ENCODE measurements at regions not wholly inside any gene's neighbourhood (a gene's known extent, or its start where the extent isn't known, plus 50 kb on each side); places are given as distances from the start of the nearest gene placed in this dataset.

DNA sequence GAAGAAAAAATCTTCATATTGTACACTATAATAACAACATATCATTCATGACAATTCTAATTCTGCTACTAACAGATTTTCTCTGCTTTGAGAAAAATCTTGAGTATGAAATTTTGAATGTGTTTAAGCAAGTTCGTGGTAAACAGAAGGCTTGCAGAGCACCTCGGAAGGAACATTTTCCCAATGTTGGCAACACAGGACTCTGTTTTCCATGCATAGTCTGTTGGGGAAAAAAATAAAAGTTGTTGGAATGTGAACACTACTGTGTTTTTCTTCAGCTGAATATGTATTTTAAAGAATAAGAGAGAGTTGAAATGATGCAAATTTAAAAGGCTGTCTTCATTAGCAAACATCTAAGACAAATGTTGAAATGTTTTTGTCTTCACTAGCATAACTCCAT, 54.7 kb upstream of the ANXA10 start:
- TF ChIP-seq POLR2AphosphoS5 (IDR thresholded peaks at IDR 0.05; ENCODE audit: low read depth, low read length) (no peak), TCF7L2 (IDR thresholded peaks at IDR 0.05; ENCODE audit: low read depth, low read length) (no peak), SIN3A (IDR thresholded peaks at IDR 0.05; ENCODE audit: borderline replicate concordance, insufficient read depth, low read depth, low read length) (no peak)
- TF ChIP-seq, protein P1, sequence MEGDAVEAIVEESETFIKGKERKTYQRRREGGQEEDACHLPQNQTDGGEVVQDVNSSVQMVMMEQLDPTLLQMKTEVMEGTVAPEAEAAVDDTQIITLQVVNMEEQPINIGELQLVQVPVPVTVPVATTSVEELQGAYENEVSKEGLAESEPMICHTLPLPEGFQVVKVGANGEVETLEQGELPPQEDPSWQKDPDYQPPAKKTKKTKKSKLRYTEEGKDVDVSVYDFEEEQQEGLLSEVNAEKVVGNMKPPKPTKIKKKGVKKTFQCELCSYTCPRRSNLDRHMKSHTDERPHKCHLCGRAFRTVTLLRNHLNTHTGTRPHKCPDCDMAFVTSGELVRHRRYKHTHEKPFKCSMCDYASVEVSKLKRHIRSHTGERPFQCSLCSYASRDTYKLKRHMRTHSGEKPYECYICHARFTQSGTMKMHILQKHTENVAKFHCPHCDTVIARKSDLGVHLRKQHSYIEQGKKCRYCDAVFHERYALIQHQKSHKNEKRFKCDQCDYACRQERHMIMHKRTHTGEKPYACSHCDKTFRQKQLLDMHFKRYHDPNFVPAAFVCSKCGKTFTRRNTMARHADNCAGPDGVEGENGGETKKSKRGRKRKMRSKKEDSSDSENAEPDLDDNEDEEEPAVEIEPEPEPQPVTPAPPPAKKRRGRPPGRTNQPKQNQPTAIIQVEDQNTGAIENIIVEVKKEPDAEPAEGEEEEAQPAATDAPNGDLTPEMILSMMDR (IDR thresholded peaks at IDR 0.05) = no peak
- TF ChIP-seq, protein P2, sequence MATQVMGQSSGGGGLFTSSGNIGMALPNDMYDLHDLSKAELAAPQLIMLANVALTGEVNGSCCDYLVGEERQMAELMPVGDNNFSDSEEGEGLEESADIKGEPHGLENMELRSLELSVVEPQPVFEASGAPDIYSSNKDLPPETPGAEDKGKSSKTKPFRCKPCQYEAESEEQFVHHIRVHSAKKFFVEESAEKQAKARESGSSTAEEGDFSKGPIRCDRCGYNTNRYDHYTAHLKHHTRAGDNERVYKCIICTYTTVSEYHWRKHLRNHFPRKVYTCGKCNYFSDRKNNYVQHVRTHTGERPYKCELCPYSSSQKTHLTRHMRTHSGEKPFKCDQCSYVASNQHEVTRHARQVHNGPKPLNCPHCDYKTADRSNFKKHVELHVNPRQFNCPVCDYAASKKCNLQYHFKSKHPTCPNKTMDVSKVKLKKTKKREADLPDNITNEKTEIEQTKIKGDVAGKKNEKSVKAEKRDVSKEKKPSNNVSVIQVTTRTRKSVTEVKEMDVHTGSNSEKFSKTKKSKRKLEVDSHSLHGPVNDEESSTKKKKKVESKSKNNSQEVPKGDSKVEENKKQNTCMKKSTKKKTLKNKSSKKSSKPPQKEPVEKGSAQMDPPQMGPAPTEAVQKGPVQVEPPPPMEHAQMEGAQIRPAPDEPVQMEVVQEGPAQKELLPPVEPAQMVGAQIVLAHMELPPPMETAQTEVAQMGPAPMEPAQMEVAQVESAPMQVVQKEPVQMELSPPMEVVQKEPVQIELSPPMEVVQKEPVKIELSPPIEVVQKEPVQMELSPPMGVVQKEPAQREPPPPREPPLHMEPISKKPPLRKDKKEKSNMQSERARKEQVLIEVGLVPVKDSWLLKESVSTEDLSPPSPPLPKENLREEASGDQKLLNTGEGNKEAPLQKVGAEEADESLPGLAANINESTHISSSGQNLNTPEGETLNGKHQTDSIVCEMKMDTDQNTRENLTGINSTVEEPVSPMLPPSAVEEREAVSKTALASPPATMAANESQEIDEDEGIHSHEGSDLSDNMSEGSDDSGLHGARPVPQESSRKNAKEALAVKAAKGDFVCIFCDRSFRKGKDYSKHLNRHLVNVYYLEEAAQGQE (IDR thresholded peaks at IDR 0.05; ENCODE audit: insufficient read depth in 1 of 2, low read depth in 2 of 2, low read length in 1 of 2) = no peak

Data from Panc1 (cell line).